ENCODE measurements at regions not wholly inside any gene's neighbourhood (a gene's known extent, or its start where the extent isn't known, plus 50 kb on each side); places are given as distances from the start of the nearest gene placed in this dataset.

GRCh38 chrX:567891-568290, 62.7 kb upstream of the SHOX start:
- TF ChIP-seq POLR2A (IDR thresholded peaks at IDR 0.05; ENCODE audit: low read length) (no peak), GATA1 (IDR thresholded peaks at IDR 0.05; ENCODE audit: low read depth, low read length) (no peak)

All from erythroblast (primary cell).